ENCODE measurements at regions not wholly inside any gene's neighbourhood (a gene's known extent, or its start where the extent isn't known, plus 50 kb on each side); places are given as distances from the start of the nearest gene placed in this dataset.

DNA sequence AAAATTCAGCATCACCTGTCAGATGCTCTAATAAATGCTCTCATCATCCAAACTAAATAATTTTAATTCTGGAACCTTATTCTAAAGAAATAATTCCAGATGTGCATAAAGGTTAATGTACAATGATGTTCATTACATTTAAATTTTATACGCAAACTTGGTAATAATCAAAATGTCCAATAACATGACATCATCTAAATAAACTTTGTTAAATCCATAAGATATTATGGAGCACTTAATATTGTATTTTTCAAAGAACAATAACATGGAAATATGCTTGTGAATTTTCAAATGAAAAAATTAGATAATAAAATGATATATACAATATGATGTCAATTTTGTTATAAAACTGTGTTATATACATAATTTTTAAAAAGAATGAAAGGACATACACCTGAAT is 92.1 kb upstream of the ZCCHC13 start:
- peaks cover 12% of the 10 kb centered on the region for H3K79me2 ChIP-seq (ENCODE audit: insufficient read depth)
- H3K9me2 ChIP-seq = no peaks in the 10 kb centered on the region
- TF ChIP-seq, protein P1, sequence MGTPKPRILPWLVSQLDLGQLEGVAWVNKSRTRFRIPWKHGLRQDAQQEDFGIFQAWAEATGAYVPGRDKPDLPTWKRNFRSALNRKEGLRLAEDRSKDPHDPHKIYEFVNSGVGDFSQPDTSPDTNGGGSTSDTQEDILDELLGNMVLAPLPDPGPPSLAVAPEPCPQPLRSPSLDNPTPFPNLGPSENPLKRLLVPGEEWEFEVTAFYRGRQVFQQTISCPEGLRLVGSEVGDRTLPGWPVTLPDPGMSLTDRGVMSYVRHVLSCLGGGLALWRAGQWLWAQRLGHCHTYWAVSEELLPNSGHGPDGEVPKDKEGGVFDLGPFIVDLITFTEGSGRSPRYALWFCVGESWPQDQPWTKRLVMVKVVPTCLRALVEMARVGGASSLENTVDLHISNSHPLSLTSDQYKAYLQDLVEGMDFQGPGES (IDR thresholded peaks at IDR 0.05; ENCODE audit: low read depth, low read length) = no peak
- TF ChIP-seq ELF1 (IDR thresholded peaks at IDR 0.05) (no peak), MXI1 (IDR thresholded peaks at IDR 0.05; ENCODE audit: low read depth, low read length) (no peak), SMC3 (IDR thresholded peaks at IDR 0.05; ENCODE audit: low read depth, low read length) (no peak), POLR2AphosphoS5 (IDR thresholded peaks at IDR 0.05; ENCODE audit: low read depth, low read length) (no peak), JUND (IDR thresholded peaks at IDR 0.05) (no peak), MEF2A (IDR thresholded peaks at IDR 0.05; ENCODE audit: borderline replicate concordance, low read depth) (no peak), FOXJ3 (CRISPR knock-in tag; IDR thresholded peaks at IDR 0.05) (no peak), TEAD4 (IDR thresholded peaks at IDR 0.05; ENCODE audit: borderline replicate concordance, insufficient read depth) (no peak), TAF1 (IDR thresholded peaks at IDR 0.05; ENCODE audit: borderline replicate concordance, low read depth, low read length) (no peak), NFIC (IDR thresholded peaks at IDR 0.05; ENCODE audit: borderline replicate concordance) (no peak), GATA2 (CRISPR knock-in tag; IDR thresholded peaks at IDR 0.05) (no peak), CHD2 (IDR thresholded peaks at IDR 0.05; ENCODE audit: low read length, partially characterized antibody) (no peak), FOXM1 (IDR thresholded peaks at IDR 0.05; ENCODE audit: low read depth) (no peak), RXRA (IDR thresholded peaks at IDR 0.05; ENCODE audit: borderline replicate concordance, low read depth) (no peak), EP300 (IDR thresholded peaks at IDR 0.05; ENCODE audit: borderline replicate concordance in 1 of 2, low read depth in 1 of 2, low read length in 1 of 2) (no peak)
- TF ChIP-seq, protein P2, sequence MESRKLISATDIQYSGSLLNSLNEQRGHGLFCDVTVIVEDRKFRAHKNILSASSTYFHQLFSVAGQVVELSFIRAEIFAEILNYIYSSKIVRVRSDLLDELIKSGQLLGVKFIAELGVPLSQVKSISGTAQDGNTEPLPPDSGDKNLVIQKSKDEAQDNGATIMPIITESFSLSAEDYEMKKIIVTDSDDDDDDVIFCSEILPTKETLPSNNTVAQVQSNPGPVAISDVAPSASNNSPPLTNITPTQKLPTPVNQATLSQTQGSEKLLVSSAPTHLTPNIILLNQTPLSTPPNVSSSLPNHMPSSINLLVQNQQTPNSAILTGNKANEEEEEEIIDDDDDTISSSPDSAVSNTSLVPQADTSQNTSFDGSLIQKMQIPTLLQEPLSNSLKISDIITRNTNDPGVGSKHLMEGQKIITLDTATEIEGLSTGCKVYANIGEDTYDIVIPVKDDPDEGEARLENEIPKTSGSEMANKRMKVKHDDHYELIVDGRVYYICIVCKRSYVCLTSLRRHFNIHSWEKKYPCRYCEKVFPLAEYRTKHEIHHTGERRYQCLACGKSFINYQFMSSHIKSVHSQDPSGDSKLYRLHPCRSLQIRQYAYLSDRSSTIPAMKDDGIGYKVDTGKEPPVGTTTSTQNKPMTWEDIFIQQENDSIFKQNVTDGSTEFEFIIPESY (IDR thresholded peaks at IDR 0.05; ENCODE audit: borderline replicate concordance, low read depth) = no peak
- TF ChIP-seq, protein P3, sequence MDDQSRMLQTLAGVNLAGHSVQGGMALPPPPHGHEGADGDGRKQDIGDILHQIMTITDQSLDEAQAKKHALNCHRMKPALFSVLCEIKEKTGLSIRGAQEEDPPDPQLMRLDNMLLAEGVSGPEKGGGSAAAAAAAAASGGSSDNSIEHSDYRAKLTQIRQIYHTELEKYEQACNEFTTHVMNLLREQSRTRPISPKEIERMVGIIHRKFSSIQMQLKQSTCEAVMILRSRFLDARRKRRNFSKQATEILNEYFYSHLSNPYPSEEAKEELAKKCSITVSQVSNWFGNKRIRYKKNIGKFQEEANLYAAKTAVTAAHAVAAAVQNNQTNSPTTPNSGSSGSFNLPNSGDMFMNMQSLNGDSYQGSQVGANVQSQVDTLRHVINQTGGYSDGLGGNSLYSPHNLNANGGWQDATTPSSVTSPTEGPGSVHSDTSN (IDR thresholded peaks at IDR 0.05) = no peak
- H4K20me1 ChIP-seq (ENCODE audit: insufficient read depth) = 0 out of 2 replicates have a peak, but pooled peaks cover 6% of the 10 kb centered on the region
- H3K4me2 ChIP-seq = no peak overlapping the region
- H3F3A ChIP-seq (replicated peaks; ENCODE audit: insufficient read depth) = no peaks in the 10 kb centered on the region
- H3K4me3 ChIP-seq (ENCODE audit: low read depth in 2 of 2, low read length in 1 of 2) = no peak overlapping the region
- H3K36me3 ChIP-seq (replicated peaks in 1 of 2; ENCODE audit: control insufficient read depth in 1 of 2, insufficient read depth in 2 of 2, low read length in 1 of 2) = peaks cover 44 to 71% of the 10 kb centered on the region in 2 experiments
- H3K27me3 ChIP-seq (ENCODE audit: insufficient read depth) = no peaks in the 10 kb centered on the region
- no peaks in the 10 kb centered on the region for H3K4me1 ChIP-seq (ENCODE audit: control insufficient read depth in 1 of 2, insufficient read depth in 2 of 2, low read depth in 1 of 2, low read length in 1 of 2)
- H3K9me3 ChIP-seq = no peaks in the 10 kb centered on the region
- 98% methylated on average over 1 of the region's 1 CpG for WGBS (ENCODE audit: low lambda C conversion rate)
- no peak for DNase-seq
- ChIA-PET CTCF (no interaction called here), POLR2A (no interaction called here)
- H3K27ac ChIP-seq (ENCODE audit: low read depth in 2 of 2, low read length in 1 of 2) = no peak overlapping the region
- H2AFZ ChIP-seq (ENCODE audit: low read depth) = no peak overlapping the region
- no peak overlapping the region for H3K9ac ChIP-seq

Data from SK-N-SH (cell line).